ENCODE measurements at regions not wholly inside any gene's neighbourhood (a gene's known extent, or its start where the extent isn't known, plus 50 kb on each side); places are given as distances from the start of the nearest gene placed in this dataset.
"Not testable (repeated sequence)": the region's sequence is repeated elsewhere in the genome, so short reads cannot be mapped to it uniquely, and the experiment has no call there.

GRCh38 chr5:97501286-97501964, 318.4 kb upstream of the RIOK2 start:
- no peak for TF ChIP-seq CTCF (IDR thresholded peaks at IDR 0.05; ENCODE audit: insufficient read depth, low read depth, low read length)
- DNase-seq (ENCODE audit: low read depth) = no peak
- no peak overlapping the region for H3K4me3 ChIP-seq (ENCODE audit: low read depth, low read length)

DNA sequence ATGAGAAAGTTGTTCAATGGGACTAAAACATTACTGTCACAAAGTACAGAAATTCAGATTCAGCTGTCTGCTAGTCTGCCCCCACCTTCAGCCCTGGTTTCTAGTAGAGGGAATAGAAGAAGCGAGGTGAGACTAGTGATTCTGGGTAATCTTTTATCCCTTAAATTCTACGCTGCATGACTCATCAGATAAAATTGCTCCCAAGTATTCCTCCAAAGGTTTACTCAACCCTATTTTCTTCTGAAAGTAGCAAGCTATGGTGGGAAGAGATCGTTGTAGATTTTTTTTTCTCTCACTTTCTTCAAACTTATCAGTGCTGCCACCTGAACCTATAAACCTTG, 318.9 kb upstream of the RIOK2 start:
- DNase-seq (ENCODE audit: low read depth) = no peak
- TF ChIP-seq CTCF (IDR thresholded peaks at IDR 0.05; ENCODE audit: insufficient read depth, low read depth, low read length) = no peak
- no peak overlapping the region for H3K4me3 ChIP-seq (ENCODE audit: low read depth, low read length)

GRCh38 chr5:97508864-97509263, 325.8 kb upstream of the RIOK2 start:
- TF ChIP-seq CTCF (IDR thresholded peaks at IDR 0.05; ENCODE audit: insufficient read depth, low read depth, low read length) = no peak
- H3K4me3 ChIP-seq (ENCODE audit: low read depth, low read length) = no peak overlapping the region
- DNase-seq (ENCODE audit: low read depth) = no peak

- DNase-seq (ENCODE audit: low read depth); H3K4me3 ChIP-seq (ENCODE audit: low read depth, low read length): not testable (repeated sequence)
These were observed 336.5 kb upstream of the RIOK2 start for GRCh38 chr5:97519565-97519964.

DNA sequence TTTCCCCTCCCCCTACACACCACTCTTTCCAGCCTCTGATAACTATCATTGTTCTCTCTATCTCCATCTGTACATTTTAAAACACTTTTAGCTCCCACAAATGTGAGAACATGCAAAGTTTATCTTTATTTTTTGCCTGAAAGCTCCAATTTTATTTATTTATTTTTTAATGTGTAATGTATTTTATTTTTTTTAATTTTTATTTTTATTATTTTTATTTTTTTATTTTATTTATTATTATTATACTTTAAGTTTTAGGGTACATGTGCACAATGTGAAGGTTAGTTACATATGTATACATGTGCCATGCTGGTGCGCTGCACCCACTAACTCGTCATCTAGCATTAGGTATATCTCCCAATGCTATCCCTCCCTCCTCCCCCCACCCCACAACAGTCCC, 340.3 kb upstream of the RIOK2 start:
- not testable (repeated sequence) for DNase-seq (ENCODE audit: low read depth); H3K4me3 ChIP-seq (ENCODE audit: low read depth, low read length)

DNA sequence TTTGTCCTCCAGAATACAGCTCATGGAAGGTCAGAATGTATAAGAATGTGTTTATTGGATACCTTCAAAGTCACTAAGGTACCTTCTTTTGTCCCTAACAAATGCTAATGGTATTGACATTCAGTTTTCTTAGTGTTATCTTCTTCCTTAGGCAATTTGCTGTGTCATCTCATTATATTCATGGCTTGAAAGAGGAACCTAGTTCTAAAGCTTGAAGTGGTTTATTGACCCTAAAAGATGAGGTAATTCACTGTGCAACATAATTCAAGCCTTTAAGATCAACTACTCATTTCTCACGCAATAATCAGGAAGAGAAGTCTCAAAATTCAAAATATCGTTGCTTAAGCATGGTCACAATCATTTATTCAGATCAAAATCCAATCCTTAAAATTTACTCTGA, 342.7 kb upstream of the RIOK2 start:
- DNase-seq (ENCODE audit: low read depth) = no peak
- H3K4me3 ChIP-seq (ENCODE audit: low read depth, low read length) = no peak overlapping the region
- TF ChIP-seq CTCF (IDR thresholded peaks at IDR 0.05; ENCODE audit: insufficient read depth, low read depth, low read length) = no peak

- H3K4me3 ChIP-seq (ENCODE audit: low read depth, low read length) = no peak overlapping the region
- peak; percentile 18 for DNase-seq (ENCODE audit: low read depth)
- no peak for TF ChIP-seq CTCF (IDR thresholded peaks at IDR 0.05; ENCODE audit: insufficient read depth, low read depth, low read length)
These were observed 345.9 kb upstream of the RIOK2 start for GRCh38 chr5:97528941-97529340.

- no peak overlapping the region for H3K4me3 ChIP-seq (ENCODE audit: low read depth, low read length)
- no peak for DNase-seq (ENCODE audit: low read depth)
- no peak for TF ChIP-seq CTCF (IDR thresholded peaks at IDR 0.05; ENCODE audit: insufficient read depth, low read depth, low read length)
These were observed 346.4 kb upstream of the RIOK2 start for GRCh38 chr5:97529354-97529985.

Data from fibroblast of villous mesenchyme (primary cell).